ENCODE measurements at regions not wholly inside any gene's neighbourhood (a gene's known extent, or its start where the extent isn't known, plus 50 kb on each side); places are given as distances from the start of the nearest gene placed in this dataset.

DNA sequence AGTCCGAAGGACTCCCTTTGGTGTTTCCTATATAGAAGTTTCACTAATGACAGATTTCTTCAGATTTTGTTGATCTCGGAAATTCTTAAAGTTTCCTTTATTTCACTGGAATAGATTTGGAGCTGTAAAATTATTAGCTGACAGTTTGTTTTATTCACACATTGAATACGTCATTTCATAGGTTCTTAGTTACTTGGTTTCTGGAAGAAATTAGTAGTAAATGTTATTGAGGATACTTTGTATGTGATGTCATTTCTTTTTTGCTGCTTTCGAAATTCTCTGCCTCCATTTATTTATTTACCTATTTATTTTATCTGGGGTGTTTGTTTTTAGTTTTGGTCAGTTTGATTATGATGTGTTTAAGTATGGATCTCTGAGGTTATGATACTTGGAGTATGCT is 1205.9 kb upstream of the GYPC start:
- Histone ChIP-seq H2AFZ (ENCODE audit: insufficient read depth, low read depth, low read length, poor library complexity, severe bottlenecking) (no peak overlapping the region), H3K9me3 (replicated peaks in 1 of 2; ENCODE audit: control insufficient read depth in 1 of 2, insufficient read depth in 1 of 2, low read length in 2 of 2) (no peaks in the 10 kb centered on the region), H3K4me1 (ENCODE audit: control insufficient read depth in 1 of 2, insufficient read depth in 2 of 2, low read length in 2 of 2) (no peaks in the 10 kb centered on the region), H3K27me3 (ENCODE audit: control insufficient read depth in 2 of 2, insufficient read depth in 2 of 2, low read length in 2 of 2) (no peaks in the 10 kb centered on the region), H3K36me3 (replicated peaks in 1 of 2; ENCODE audit: control insufficient read depth in 1 of 2, insufficient read depth in 2 of 2, low read length in 2 of 2) (no peaks in the 10 kb centered on the region), H3K9ac (ENCODE audit: insufficient read depth, low read length, poor library complexity, severe bottlenecking) (no peak overlapping the region), H3K4me2 (replicated peaks; ENCODE audit: extremely low read depth, low read length, poor library complexity, severe bottlenecking) (no peak overlapping the region), H4K20me1 (ENCODE audit: insufficient read depth, low read length) (no peaks in the 10 kb centered on the region), H3K4me3 (replicated peaks in 1 of 3; ENCODE audit: low read depth in 2 of 3, low read length in 3 of 3) (no peak overlapping the region), H3K79me2 (ENCODE audit: insufficient read depth, low read length) (no peaks in the 10 kb centered on the region), H3K27ac (ENCODE audit: low read depth in 1 of 2, low read length in 2 of 2) (no peak overlapping the region)
- H3K4me1 Mint-ChIP-seq, result no peaks in the 10 kb centered on the region
- TF ChIP-seq, protein P1, sequence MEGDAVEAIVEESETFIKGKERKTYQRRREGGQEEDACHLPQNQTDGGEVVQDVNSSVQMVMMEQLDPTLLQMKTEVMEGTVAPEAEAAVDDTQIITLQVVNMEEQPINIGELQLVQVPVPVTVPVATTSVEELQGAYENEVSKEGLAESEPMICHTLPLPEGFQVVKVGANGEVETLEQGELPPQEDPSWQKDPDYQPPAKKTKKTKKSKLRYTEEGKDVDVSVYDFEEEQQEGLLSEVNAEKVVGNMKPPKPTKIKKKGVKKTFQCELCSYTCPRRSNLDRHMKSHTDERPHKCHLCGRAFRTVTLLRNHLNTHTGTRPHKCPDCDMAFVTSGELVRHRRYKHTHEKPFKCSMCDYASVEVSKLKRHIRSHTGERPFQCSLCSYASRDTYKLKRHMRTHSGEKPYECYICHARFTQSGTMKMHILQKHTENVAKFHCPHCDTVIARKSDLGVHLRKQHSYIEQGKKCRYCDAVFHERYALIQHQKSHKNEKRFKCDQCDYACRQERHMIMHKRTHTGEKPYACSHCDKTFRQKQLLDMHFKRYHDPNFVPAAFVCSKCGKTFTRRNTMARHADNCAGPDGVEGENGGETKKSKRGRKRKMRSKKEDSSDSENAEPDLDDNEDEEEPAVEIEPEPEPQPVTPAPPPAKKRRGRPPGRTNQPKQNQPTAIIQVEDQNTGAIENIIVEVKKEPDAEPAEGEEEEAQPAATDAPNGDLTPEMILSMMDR (IDR thresholded peaks at IDR 0.05), result no peak
- no CpG with 5 or more reads among the region's 4 CpGs for WGBS (ENCODE audit: insufficient coverage)
- H3K4me3 Mint-ChIP-seq, result no peak overlapping the region
- H3K36me3 Mint-ChIP-seq, result no peaks in the 10 kb centered on the region
- H3K9me3 Mint-ChIP-seq, result peaks cover 0 to 4% (median 2%) of the 10 kb centered on the region in 7 donors
- intact Hi-C loops (cut with micrococcal nuclease), result no loop called here
- no peak overlapping the region for H3K27ac Mint-ChIP-seq
- H3K27me3 Mint-ChIP-seq (ENCODE audit: low read depth in 3 of 3), result no peaks in the 10 kb centered on the region
- DNase-seq, result no peak

- Histone ChIP-seq H3K4me2 (replicated peaks; ENCODE audit: extremely low read depth, low read length, poor library complexity, severe bottlenecking) (no peak overlapping the region), H3K27ac (ENCODE audit: low read depth in 1 of 2, low read length in 2 of 2) (no peak overlapping the region), H3K4me1 (ENCODE audit: control insufficient read depth in 1 of 2, insufficient read depth in 2 of 2, low read length in 2 of 2) (no peaks in the 10 kb centered on the region), H3K9me3 (replicated peaks in 1 of 2; ENCODE audit: control insufficient read depth in 1 of 2, insufficient read depth in 1 of 2, low read length in 2 of 2) (peaks cover 0 to 4% of the 10 kb centered on the region in 2 donors), H3K4me3 (replicated peaks in 1 of 3; ENCODE audit: low read depth in 2 of 3, low read length in 3 of 3) (no peak overlapping the region), H3K9ac (ENCODE audit: insufficient read depth, low read length, poor library complexity, severe bottlenecking) (no peak overlapping the region), H3K36me3 (replicated peaks in 1 of 2; ENCODE audit: control insufficient read depth in 1 of 2, insufficient read depth in 2 of 2, low read length in 2 of 2) (no peaks in the 10 kb centered on the region), H3K79me2 (ENCODE audit: insufficient read depth, low read length) (no peaks in the 10 kb centered on the region), H4K20me1 (ENCODE audit: insufficient read depth, low read length) (no peaks in the 10 kb centered on the region), H3K27me3 (ENCODE audit: control insufficient read depth in 2 of 2, insufficient read depth in 2 of 2, low read length in 2 of 2) (no peaks in the 10 kb centered on the region), H2AFZ (ENCODE audit: insufficient read depth, low read depth, low read length, poor library complexity, severe bottlenecking) (no peak overlapping the region)
- no peaks in the 10 kb centered on the region for H3K27me3 Mint-ChIP-seq (ENCODE audit: low read depth in 3 of 3)
- peaks cover 1 to 5% (median 3%) of the 10 kb centered on the region in 7 donors for H3K9me3 Mint-ChIP-seq
- WGBS (ENCODE audit: insufficient coverage), result 100% methylated on average over 1 of the region's 1 CpG
- no peaks in the 10 kb centered on the region for H3K4me1 Mint-ChIP-seq
- TF ChIP-seq, protein P1 (IDR thresholded peaks at IDR 0.05), result no peak
- no peak for DNase-seq
- H3K36me3 Mint-ChIP-seq, result no peaks in the 10 kb centered on the region
- H3K4me3 Mint-ChIP-seq, result no peak overlapping the region
- no peak overlapping the region for H3K27ac Mint-ChIP-seq
- intact Hi-C loops (cut with micrococcal nuclease), result no loop called here
Measured at GRCh38 chr2:125455110-125455509, 1200.8 kb upstream of the GYPC start.
